HG03460 (cell line): ENCODE measurements at regions not wholly inside any gene's neighbourhood (a gene's known extent, or its start where the extent isn't known, plus 50 kb on each side); places are given as distances from the start of the nearest gene placed in this dataset.

Source experiments
- ATAC-seq: cut with Tn5 transposase; IDR thresholded peaks from one replicate; pipeline ENCODE4 v1.9.1; 2021; ENCODE audit not compliant: unreplicated experiment

DNA sequence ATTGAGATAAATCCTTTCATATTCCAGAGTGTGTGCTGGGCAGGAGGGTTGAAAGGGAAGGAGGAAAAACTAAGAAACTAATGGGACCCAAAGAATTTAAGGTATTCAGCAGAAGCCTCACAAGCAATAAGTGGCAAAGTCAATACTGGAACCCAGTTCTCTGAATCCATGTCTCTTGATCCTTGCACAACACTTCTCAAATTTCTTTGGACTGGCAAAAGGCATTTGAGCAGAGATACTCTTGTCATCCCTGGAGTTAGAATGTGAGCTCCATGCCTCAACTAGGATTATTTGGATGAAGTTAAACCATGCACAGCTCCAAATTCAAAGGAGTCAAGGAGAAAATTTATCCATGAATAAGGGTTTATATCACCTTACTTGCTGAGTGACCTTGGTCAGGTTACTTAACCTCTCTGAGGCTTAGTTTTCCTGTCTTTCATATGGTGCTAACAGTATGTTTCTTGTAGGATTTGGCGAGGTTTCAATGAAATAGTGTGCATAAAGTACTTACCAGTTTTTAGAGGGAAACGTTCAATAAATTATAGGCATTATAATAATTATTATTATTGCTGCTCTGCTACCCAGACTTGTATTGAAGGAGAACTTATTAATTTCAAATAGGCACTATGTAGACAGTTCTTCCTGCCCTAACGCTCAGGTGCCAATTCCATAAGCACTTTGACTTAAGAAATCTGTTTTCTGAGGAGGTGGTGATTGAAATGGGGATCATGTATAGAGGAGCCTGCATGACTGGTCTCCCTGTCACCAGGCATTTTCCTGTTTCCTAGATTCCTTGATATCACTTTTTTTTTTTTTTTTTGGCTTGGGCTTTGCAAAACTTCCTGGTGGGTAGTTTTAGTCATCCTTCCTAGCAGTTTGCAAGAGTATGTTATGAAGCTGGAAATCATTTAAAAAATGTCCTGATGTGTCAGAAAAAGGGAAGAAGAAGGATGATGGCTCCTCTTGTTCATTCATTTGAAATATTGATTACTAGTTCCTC, 125.0 kb upstream of the JUN start:
- no peak for ATAC-seq

DNA sequence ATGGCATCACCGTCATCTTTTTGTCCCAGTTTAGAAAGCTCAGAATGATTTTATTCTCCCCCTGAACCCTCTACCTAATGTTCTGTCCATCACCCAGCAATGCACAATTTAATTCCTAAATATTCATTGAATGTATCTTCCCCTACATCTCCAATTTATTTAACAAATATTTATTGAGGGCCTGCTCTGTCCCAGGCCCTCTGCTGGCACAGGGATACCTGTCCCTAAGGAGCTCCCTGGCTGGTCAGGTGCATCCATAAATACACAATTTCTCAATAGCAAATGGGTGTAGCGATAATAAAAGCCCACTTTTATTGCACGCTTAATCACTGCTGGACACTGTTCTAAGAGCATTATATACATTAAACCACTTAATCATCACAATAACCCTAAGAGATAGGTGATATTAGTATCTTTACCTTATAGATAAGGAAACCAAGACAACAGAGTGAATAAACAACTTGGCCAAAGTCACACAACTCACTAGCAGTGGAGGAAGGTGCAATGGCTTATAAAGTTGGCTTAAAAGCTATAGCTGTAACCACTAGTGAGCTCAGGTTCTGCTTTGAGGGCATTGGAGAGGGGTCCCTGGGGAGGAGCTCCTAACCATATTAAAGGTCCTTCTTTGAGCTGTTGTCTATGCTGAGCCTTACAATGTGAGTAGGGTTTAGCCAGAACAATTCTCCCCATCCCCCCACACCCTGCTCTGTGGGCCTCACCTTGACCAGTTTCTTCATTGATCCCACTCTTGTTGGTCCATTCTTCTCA, 126.3 kb upstream of the JUN start:
- no peak for ATAC-seq

DNA sequence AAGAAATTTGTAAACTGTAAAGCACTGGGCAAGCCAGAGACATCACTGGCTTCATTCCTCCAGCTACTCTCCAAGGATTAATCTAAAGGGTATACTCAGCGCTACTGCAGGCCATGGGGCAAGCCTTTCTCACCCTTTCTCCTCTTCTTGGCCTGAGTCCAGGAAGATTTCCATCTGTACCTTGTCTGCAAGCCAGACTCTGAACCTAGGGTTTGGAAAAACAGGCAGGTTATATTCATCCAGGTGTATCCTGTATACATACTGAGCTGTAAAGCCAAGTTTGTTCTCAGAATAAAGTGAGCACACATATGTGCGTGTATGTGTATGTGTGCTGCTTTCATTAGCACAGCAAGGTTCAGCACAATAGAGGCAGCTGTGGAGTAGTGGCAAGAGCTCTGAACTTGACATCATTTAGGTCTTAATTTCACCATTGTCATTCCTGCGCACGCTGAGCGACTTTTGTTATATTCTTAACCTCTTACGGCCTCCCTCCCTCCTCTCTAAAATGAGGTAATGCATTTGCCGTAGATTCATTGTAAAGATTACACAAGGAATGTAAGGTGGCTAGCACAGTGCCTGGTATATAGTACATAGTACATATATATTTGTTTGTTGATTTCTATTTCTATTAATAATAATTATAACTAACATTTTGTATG, 128.1 kb upstream of the JUN start:
- ATAC-seq: no peak

DNA sequence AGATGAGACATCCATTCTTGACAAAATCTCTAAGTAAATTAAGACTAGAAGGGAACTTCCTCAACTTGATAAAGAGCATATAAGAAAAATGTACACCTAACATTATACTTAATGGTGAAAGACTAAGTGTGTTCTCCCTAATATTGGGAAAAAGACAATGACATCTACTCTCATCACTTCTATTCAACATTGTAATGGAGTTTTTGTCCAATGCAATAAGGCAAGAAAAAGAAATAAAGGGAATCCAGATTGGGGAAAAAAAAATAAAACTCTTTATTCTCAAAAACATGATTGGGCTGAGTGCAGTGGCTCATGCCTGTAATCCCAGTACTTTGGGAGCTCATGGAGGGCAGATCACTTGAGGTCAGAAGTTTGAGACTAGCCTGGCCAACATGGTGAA, 131.1 kb upstream of the JUN start:
- ATAC-seq: no peak

DNA sequence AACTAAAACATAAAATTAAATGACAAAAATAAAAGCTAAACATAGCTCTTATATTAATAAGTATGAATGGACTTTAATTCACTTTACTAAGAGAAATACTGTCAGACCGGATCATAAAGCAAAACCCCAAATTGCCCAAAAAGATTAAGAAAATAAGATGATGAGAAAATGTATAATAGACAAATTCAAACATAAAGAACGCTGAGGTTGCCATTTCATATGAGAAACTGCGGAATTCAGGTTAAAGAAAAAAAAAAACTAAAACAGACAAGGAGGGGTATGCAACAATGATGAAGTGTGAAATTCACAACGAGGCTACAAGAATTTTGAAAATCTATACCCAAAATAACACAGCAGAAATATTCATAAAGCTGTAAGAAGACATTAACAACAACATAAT, 133.6 kb upstream of the JUN start:
- ATAC-seq: no peak

DNA sequence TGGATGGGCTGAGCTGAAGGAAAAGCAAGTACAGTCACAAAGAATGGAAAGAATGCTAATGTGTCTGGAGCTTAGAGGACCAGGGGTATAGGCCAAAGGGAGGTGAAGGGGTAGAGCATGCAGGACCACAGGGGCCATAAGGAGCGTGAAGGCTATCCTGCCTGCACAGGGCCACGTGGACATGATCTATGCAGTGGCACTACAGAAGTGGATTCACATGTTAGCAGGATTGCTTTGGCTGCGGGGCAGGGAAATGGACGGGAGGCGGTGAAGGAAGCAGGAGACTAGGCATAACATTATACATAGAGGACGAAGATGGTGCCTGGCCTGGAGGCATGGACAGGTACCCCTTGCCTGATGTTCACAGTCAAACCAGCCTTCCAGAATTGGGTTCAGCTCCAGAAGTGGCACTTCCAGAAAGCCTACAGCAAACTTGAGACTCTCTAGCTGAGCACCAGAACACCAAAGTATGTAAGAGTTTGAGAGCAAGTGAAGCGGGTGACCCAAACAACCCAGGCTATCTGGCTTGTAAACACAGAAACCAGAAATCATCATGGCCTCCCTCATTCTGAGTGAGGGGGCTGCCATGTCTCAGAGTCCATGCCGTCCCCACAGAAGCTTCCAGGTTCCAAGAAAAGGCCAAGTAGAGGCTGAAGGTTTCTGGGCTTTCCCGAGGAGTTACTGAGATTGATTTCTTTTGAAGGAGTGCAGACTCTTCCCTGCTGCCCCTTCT, 135.5 kb upstream of the JUN start:
- ATAC-seq: no peak

DNA sequence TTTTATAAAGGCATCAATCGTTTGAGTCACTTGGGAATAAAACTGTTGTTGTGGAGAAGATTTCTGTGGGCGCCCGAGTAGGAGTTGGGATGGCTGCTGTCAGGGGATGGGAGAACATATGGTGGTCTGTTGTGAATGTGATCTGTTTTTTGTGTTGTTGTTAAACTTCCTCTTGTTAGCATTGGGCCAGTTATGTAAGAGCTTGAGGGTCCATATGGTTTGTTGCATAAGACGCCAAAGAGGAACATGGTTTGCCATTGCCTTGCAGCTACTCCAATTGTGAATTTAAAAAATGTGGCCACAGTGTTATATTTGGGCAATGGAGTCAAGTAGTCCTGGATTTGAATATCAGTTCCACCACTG, 136.1 kb upstream of the JUN start:
- no peak for ATAC-seq

DNA sequence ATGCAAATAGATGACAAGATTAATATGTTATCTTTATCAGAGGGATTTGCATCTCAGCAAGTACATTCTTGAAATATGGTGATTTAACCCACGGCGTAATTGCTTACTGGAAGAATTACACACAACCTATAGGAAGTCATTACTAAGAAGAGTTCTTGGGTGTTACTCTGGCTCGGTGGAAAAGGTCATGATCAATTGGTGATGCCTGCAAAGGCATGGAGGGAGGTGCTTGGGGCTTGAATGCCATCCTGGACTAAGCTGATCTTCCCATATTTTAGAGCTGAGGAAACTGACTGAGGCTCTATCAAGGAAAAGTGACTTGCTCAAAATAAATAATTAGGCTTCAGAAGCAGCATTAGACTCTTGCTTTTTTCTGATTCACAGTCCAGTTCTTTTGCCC, 137.5 kb upstream of the JUN start:
- no peak for ATAC-seq

DNA sequence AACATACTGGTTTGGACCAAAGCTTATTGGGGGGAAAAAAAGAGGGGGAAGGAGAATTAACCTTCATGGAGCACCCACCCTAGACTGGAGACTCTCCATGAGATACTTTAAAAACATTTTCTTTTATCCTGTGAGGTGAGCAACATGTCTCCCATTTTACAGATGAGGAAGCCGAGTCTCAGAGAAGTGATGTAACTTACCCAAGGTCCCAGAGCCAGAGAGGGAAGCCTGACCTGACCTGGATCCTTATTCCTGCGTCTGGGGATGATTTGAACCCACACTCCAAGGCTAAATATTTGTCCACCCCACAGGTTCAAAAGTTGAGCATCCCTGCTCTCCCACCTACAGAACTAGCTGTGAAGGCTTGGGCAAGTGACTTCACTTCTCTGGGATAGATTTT, 137.9 kb upstream of the JUN start:
- no peak for ATAC-seq

DNA sequence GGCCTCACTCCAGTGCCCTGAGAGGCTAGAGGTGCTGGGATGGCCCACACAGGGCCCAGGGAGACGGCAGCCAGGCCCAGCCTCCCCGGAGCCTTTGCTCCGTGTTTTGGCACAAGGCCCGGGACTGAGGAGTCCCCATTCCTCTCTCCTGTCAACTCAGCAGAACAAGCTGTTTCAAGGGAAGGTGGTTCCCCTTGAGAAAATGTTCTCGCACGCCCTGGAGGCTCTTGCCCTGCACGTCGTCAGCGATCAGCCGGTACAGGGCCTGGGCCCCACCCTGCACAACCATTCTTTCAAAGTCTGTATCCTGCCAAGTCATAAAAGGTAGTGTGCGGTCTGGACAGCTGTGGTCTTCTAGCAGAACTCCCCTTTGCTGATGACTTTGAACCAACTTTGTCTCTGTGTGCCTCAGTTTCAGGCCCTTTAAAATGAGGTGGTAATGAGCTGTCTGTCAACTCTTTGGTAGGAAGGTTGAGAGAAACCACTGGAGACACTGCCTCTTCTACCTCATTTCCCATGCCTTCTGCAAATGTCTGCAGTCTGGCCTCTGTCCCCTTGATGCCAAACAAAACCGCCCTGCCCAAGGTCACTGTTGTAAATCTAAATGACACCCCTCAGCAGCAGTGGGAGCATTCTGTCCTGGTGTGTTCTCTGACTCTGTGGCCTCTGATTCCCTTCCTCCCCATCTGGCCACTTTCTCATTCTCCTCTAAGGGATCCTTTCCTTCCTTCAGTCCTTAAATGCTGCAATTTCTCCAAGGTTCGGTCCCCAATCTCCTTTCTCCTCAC, 138.6 kb upstream of the JUN start:
- peak; percentile 91 for ATAC-seq

DNA sequence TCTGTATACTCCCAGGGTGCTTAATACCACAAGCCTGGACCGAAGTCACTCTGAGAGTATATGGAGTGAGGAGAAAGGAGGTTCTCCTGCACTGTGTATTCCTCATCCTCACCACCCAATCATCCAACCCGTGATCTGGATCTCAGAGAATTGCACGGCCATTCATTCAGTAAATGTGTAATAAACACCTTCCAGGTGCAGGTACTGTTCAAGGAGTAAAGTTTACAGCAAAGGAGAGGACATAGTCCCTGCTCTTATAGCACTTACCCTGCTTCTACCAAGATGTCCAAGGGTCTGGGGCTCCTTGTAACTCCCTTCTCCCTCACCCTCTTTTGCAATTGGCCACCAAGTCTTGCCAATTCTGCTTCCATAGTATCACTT, 139.2 kb upstream of the JUN start:
- ATAC-seq: no peak

DNA sequence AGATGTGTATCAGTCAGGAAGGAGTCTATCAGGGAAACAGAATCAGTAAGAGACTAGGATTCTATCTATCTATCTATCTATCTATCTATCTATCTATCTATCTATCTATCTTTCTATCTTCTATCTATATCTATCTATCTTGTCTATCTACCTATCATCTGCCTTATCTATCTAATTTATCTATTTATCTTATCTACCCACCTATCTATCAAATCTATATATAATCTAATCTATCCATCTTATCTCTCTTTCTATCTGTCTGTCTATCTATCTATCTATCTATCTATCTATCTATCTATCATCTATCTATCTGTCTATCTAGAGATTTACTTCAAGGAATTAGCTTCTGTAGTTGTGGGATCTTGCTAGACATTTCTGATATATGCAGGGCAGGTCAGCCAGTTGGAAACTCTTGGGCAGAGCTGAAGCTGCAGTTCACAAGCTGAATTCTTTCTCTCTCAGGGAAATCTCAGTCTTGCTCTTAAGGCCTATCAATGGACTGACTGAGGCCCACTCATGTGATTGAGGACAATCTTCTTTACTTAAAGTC, 140.2 kb upstream of the JUN start:
- ATAC-seq: no peak

DNA sequence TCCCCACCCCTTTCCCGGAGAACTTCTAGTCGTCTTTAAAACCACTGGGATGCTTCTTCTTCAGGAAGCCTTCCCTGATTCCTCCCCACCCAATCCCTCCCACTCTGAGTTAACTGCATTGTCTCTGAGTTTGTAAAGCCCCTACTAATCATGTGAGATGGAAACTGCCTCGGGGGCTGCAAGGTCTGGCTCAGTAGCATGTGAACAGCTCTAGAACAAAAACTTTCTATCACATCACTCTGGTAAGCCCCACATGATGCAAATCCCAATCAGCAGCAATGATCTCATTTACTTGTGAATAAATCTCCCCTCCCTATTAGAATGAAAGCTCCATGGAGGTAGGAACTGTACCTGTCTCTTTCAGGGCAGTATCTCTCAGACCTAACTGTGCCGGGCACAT, 141.0 kb upstream of the JUN start:
- ATAC-seq: no peak

DNA sequence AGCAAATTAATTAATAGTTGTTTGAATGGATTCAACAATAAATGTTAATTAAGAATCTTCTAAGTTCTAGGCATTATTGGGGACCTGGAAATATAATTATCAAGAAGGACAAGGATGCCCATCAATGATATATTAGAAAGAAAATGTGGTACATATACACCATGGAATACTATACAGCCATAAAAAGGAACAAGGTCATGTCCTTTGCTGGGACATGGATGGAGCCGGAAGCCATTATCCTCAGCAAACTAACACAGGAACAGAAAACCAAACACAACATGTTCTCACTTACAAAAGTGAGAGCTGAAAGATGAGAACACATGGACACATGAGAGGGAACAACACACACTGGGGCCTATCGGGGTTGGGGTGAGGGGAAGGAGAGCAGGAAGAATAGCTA, 141.4 kb upstream of the JUN start:
- no peak for ATAC-seq

DNA sequence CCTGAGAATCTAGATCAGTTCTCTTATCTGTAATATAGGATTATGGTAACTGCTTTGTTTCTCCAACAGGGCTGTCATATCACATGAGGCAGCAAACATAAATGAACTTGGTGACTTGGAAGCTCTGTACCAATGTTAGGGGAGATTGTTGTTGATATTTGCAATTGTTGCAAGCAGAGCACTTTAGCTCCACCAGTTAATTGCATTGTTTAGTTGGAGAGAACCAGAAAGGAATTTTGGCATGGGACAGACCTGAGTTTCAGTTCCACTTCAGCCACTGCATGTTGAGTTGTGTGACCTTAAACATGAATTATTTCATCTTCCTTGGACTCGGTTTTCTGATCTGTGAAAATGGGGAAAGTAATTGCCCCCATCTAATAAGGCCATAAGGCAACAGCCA, 142.3 kb upstream of the JUN start:
- ATAC-seq: no peak

DNA sequence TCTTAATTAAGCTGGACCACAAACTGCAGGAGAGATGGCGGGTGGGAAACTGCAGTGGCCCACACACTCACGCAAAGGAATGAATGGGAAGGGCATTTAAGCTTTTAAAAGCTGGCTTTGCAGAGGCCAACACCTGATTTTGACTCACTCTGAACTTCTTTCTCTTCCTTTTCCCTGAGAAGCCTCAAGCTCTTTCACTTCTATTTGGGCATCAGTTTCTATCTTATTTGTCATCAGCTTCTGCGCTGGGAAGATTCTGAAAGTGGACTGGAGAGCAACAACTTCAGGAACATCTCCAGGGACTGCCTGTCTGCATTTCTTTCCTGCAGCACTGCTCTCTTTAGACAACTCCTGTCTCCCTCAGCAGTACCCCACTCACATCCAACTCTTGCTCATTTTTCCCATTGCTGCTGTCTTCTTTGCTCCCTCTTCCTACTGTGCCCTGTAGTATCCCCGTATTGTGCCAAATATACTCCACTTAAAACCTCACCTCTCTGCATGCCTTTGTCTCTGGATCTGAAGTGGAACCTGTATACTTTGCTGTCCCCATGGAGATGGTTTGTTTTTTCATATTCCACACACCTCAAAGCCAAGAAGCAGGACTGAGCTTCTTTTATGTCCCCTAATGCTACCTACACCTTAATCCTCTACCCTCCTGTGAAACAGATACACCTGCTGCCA, 143.3 kb upstream of the JUN start:
- no peak for ATAC-seq

DNA sequence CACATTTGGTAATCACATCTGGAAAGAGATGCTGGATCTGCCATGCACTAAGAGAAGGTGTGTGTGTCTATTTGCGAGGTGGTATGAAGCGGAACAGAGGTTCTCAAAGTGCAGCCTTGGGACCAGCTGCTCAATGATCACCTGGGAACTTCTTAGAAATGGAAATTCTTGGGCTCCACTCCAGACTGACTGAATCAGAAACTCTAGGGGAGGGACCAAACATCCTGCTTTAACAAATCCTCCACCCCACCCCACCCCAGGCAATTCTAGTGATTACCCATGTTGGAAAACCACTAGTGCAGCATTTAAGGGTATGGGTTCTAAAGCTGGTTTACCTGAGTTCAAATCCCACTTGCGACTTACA, 143.9 kb upstream of the JUN start:
- no peak for ATAC-seq

DNA sequence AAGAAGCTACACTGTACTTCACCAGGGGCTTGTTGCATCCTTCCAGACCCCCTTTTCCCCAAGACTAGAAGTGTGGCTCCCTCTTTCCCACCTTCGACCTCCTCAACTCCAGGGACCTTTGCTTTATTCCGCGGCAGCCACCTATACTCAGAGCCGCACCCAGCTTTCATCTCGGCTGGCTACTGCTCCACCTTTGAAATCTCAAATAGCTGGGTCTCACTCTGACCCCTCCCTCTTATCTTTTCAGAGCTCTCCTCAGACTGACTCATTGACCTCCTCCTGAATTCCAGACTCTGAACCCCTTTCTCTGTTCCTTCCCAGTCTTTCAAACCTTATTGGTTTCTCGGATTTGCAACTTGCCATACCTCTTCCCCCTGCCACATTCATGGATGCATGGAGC, 144.7 kb upstream of the JUN start:
- ATAC-seq: no peak

DNA sequence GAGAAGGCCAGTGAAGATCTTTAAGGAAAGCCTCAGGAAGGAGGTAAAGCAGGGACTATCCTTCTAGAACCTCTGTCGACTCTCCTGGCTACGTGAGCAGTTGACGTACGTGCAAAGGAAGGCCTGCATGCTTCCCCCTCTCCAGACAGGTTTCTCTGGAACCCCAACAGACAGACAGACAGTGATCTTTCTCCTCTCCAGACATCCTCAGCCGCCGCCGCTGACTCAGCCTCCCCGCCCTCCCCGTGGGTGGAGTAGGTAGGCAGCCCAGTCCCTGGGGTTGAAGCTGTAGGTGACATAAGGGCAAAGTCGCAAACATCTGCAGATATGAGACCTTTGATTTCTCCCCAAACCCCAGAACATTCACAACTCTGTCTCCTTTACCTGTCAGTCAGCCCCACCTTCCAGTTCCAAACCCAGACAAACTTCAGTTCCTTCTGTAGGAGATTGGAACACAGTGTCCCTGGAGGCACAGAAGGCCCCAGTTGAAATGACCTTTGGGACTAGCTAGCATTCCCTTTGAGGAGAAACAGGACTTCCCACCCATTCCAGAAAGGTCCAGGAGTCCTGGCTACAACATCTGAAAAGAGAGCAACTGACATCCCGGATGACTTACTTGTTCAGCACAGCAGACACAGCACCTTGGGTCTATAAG, 146.0 kb upstream of the JUN start:
- ATAC-seq: no peak
